Liver (tissue), 3 donors: ENCODE measurements at regions not wholly inside any gene's neighbourhood (a gene's known extent, or its start where the extent isn't known, plus 50 kb on each side); places are given as distances from the start of the nearest gene placed in this dataset.

Experiments
- ATF3 ChIP-seq: IDR thresholded peaks from 2 replicates; pipeline ENCODE4 v1.6.1; 2016; ENCODE audit warnings: antibody characterized with exemption
- FOXA1 ChIP-seq: IDR thresholded peaks from 2 replicates; pipeline ENCODE4 v1.6.1; 2016; ENCODE audit warnings: antibody characterized with exemption
- FOXA2 ChIP-seq: IDR thresholded peaks from 2 replicates; pipeline ENCODE4 v1.6.1; 2016; ENCODE audit warnings: antibody characterized with exemption
- GABPA ChIP-seq, 2 donors: IDR thresholded peaks in 1 of 2; conservative IDR thresholded peaks in 1 of 2; 2 replicates each; pipeline ENCODE4 v1.6.1; 2016; ENCODE audit warnings: antibody characterized with exemption in 2 of 2, mild to moderate bottlenecking in 1 of 2, moderate library complexity in 1 of 2
- HNF4A ChIP-seq, 2 donors: conservative IDR thresholded peaks; 2 replicates each; pipeline ENCODE4 v1.6.1; 2016; ENCODE audit warnings: antibody characterized with exemption in 2 of 2, mild to moderate bottlenecking in 2 of 2
- JUND ChIP-seq, 2 donors: IDR thresholded peaks; 2 replicates each; pipeline ENCODE4 v1.6.1; 2016; ENCODE audit warnings: antibody characterized with exemption in 2 of 2
- RAD21 ChIP-seq, 2 donors: IDR thresholded peaks; 2 replicates each; pipeline ENCODE4 v1.6.1; 2016; ENCODE audit warnings: antibody characterized with exemption in 2 of 2, mild to moderate bottlenecking in 2 of 2
- REST ChIP-seq: IDR thresholded peaks from 2 replicates; pipeline ENCODE4 v1.6.1; 2016; ENCODE audit warnings: antibody characterized with exemption, mild to moderate bottlenecking
- RXRA ChIP-seq, 2 donors: IDR thresholded peaks; 2 replicates each; pipeline ENCODE4 v1.6.1; 2017 to 2018; ENCODE audit warnings: antibody characterized with exemption in 2 of 2, mild to moderate bottlenecking in 1 of 2
- SP1 ChIP-seq: IDR thresholded peaks from 2 replicates; pipeline ENCODE4 v1.6.1; 2018; ENCODE audit warnings: antibody characterized with exemption, mild to moderate bottlenecking
- TAF1 ChIP-seq: conservative IDR thresholded peaks from 2 replicates; pipeline ENCODE4 v1.6.1; 2016; ENCODE audit warnings: antibody characterized with exemption, mild to moderate bottlenecking
- YY1 ChIP-seq: IDR thresholded peaks from 2 replicates; pipeline ENCODE4 v1.6.1; 2016; ENCODE audit warnings: antibody characterized with exemption, mild to moderate bottlenecking
- TF ChIP-seq, protein P1 (sequence below): fragments of 150-350 bp; IDR thresholded peaks from 2 replicates; pipeline ENCODE4 v1.5.1; 2017; ENCODE audit warnings: improper control_type of control experiment, low read depth, low read length; ENCODE audit not compliant: missing input control
- donor health status: healthy.
- donor health status: healthy.

DNA sequence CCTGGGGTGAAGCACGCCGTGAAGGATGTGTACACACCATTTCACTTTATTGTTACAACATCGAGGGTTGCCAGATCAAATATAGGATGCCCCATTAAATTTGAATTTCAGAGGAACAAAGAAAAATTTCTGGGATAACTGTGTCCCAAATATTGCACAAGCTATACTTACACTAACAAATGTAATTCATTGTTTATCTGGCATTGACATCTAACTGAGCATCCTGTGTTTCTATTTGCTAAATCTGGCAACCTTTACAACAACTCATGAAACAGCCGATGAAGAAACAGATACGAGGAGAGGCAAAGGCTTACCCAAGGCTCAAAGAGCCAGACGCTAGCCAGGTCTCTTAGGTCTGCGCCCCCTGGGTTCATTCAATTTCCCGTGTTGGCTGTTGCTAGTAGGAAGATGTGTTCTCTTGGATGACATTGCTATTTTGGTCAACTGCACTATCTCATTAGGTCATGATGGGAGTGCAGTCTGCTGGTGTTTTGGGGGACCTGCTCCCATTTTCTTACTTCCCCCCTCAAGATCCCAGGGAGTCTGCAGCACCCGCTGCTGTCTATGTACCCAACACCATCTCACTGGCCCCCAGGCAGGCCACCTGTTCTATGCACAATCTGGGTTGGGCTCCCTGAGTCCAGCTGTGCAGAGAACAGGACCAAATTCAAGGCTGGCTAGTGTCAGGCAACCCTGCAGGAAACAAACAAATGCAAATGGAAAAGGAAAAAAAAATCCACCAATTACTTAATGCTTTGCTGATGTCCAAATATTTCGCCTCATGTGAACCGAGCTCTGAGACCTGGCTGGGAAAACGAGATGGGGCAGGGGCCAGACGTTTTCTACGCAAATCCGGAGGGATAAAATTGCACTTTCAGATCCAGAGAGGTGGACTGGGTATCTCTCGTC is 560.9 kb downstream of the MIAT start:
- TF ChIP-seq GABPA (IDR thresholded peaks at IDR 0.05 in 1 of 2, conservative IDR thresholded peaks at IDR 0.05 in 1 of 2) (no peak), YY1 (no peak), FOXA2 (no peak), RAD21 (IDR thresholded peaks at IDR 0.05) (no peak), RXRA (IDR thresholded peaks at IDR 0.05) (no peak), TAF1 (no peak), FOXA1 (no peak), ATF3 (no peak), SP1 (no peak), HNF4A (conservative IDR thresholded peaks at IDR 0.05) (no peak), REST (no peak), JUND (IDR thresholded peaks at IDR 0.05) (no peak)
- TF ChIP-seq, protein P1, sequence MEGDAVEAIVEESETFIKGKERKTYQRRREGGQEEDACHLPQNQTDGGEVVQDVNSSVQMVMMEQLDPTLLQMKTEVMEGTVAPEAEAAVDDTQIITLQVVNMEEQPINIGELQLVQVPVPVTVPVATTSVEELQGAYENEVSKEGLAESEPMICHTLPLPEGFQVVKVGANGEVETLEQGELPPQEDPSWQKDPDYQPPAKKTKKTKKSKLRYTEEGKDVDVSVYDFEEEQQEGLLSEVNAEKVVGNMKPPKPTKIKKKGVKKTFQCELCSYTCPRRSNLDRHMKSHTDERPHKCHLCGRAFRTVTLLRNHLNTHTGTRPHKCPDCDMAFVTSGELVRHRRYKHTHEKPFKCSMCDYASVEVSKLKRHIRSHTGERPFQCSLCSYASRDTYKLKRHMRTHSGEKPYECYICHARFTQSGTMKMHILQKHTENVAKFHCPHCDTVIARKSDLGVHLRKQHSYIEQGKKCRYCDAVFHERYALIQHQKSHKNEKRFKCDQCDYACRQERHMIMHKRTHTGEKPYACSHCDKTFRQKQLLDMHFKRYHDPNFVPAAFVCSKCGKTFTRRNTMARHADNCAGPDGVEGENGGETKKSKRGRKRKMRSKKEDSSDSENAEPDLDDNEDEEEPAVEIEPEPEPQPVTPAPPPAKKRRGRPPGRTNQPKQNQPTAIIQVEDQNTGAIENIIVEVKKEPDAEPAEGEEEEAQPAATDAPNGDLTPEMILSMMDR, result no peak
